Mucosa of descending colon (tissue), 3 donors: ENCODE measurements at regions not wholly inside any gene's neighbourhood (a gene's known extent, or its start where the extent isn't known, plus 50 kb on each side); places are given as distances from the start of the nearest gene placed in this dataset.

Experiments
- ATAC-seq: fragments of 200-7000 bp; cut with Tn5 transposase; one replicate; pipeline ENCODE4 v1.9.1; 2020; ENCODE audit warnings: mild to moderate bottlenecking, moderate library complexity
- DNase-seq, 3 donors: peaks; one replicate each; pipeline ENCODE4 v3.0.0-alpha.2; 2020
- H3K36me3 ChIP-seq: fragments of 200-600 bp; one replicate; pipeline ENCODE4 v1.8.0; 2021; ENCODE audit warnings: low read depth, mild to moderate bottlenecking
- H3K4me1 ChIP-seq: fragments of 200-600 bp; one replicate; pipeline ENCODE4 v1.8.0; 2021; ENCODE audit warnings: low read depth, mild to moderate bottlenecking
- H3K4me3 ChIP-seq: fragments of 200-600 bp; one replicate; pipeline ENCODE4 v1.8.0; 2021; ENCODE audit warnings: mild to moderate bottlenecking
- H3K9me3 ChIP-seq: fragments of 200-600 bp; one replicate; pipeline ENCODE4 v1.8.0; 2021; ENCODE audit warnings: mild to moderate bottlenecking
- CTCF ChIP-seq: fragments of 200-600 bp; IDR thresholded peaks from one replicate; pipeline ENCODE4 v1.8.0; 2022; ENCODE audit warnings: antibody characterized with exemption, mild to moderate bottlenecking
- intact Hi-C, 2 donors: fragments of 100-400 bp; cut with DNase I in 1 of 2; cut with micrococcal nuclease in 1 of 2; formaldehyde crosslinking; loops; one replicate each; pipeline versions ENCODE4 v1.11.0 to v1.11.1; 2022; cut with DNase I, micrococcal nuclease
- donor health status: DM: no; HTN: no; CAD: no; lungs with moderate emphysema.
- donor health status: DM: no; HTN: no; CAD: no.
- donor health status: DM: no; HTN: yes; CAD: no.

GRCh38 chr2:144328938-144329337, 191.0 kb downstream of the ZEB2 start:
- H3K4me1 ChIP-seq = peaks cover 4% of the 10 kb centered on the region
- DNase-seq = peak in 1 of 3 donors; percentile 12
- H3K4me3 ChIP-seq = no peak overlapping the region
- no peaks in the 10 kb centered on the region for H3K9me3 ChIP-seq
- ATAC-seq = no peak
- H3K36me3 ChIP-seq = no peaks in the 10 kb centered on the region
- TF ChIP-seq CTCF = no peak
- intact Hi-C loops = no loop called here

DNA sequence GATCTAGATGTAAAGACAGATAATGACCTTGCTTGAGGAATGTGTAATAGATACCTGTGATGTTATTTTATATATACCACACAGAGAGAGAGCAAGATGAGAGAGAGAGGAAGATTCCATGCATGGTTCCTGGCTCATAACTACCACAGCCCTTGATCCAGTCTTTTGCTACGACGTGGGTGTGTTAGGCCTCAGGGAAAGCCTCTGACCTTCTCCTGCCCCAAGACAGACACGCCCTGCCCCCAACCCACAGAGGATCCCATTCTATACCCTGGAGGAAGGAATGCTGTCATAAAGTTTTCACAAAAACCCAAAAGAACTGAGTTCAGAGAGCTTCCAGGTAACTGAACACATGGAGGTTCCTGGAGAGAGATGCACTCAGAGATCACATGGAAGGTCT, 193.1 kb downstream of the ZEB2 start:
- intact Hi-C loops = no loop called here
- Histone ChIP-seq H3K9me3 (no peaks in the 10 kb centered on the region), H3K4me1 (peaks cover 4% of the 10 kb centered on the region), H3K36me3 (no peaks in the 10 kb centered on the region), H3K4me3 (no peak overlapping the region)
- no peak for ATAC-seq
- TF ChIP-seq CTCF = no peak
- DNase-seq = no peak

GRCh38 chr2:144325086-144325485, 194.8 kb downstream of the ZEB2 start:
- intact Hi-C loops = no loop called here
- DNase-seq = no peak

GRCh38 chr2:144324446-144325045, 195.4 kb downstream of the ZEB2 start:
- no peak for TF ChIP-seq CTCF

More at GRCh38 chr2:144325086-144325485, 194.8 kb downstream of the ZEB2 start:
- Histone ChIP-seq H3K4me3 (no peak overlapping the region), H3K36me3 (no peaks in the 10 kb centered on the region), H3K4me1 (no peaks in the 10 kb centered on the region), H3K9me3 (no peaks in the 10 kb centered on the region)
- no peak for TF ChIP-seq CTCF
- ATAC-seq = peak; percentile 72

GRCh38 chr2:144323946-144324345, 196.0 kb downstream of the ZEB2 start:
- H3K4me1 ChIP-seq = no peaks in the 10 kb centered on the region
- no peak for ATAC-seq
- no peak for TF ChIP-seq CTCF

More at GRCh38 chr2:144324446-144325045, 195.4 kb downstream of the ZEB2 start:
- intact Hi-C loops = no loop called here
- H3K9me3 ChIP-seq = no peaks in the 10 kb centered on the region
- ATAC-seq (peak; percentile 16), DNase-seq (no peak)
- no peak overlapping the region for H3K4me3 ChIP-seq
- H3K4me1 ChIP-seq = no peaks in the 10 kb centered on the region
- no peaks in the 10 kb centered on the region for H3K36me3 ChIP-seq

DNA sequence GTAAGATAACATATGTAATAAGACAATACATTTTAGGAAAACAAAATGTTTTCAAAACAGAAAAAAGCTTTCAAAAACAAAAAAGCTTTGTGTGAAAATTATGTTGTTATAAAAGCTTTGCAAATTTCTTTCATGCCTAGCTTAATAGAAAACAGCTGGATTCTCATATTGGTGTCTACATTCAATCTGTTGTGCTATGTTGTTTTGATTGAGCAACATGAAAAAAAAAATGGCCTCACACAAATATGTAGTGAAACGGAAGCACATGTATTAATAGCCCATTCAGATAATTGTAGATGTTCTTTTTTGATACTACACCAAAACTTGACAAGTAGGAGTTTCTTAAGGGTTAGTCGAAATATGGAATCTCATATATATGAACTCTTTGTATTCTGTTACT, 197.5 kb downstream of the ZEB2 start:
- no peak for ATAC-seq
- Histone ChIP-seq H3K9me3 (no peaks in the 10 kb centered on the region), H3K4me1 (no peaks in the 10 kb centered on the region), H3K36me3 (no peaks in the 10 kb centered on the region), H3K4me3 (no peak overlapping the region)
- DNase-seq = no peak
- no peak for TF ChIP-seq CTCF
- intact Hi-C loops = no loop called here

More at GRCh38 chr2:144323946-144324345, 196.0 kb downstream of the ZEB2 start:
- intact Hi-C loops = no loop called here
- Histone ChIP-seq H3K4me3 (no peak overlapping the region), H3K9me3 (no peaks in the 10 kb centered on the region), H3K36me3 (no peaks in the 10 kb centered on the region)
- DNase-seq = no peak
